DLD1 (cell line): ENCODE measurements at regions not wholly inside any gene's neighbourhood (a gene's known extent, or its start where the extent isn't known, plus 50 kb on each side); places are given as distances from the start of the nearest gene placed in this dataset.

ENCODE experiments used
- in situ Hi-C: cut with HindIII; loops from 2 replicates; pipeline ENCODE4 v1.10.0; 2017; ENCODE audit warnings: low sequenced_read_pairs

DNA sequence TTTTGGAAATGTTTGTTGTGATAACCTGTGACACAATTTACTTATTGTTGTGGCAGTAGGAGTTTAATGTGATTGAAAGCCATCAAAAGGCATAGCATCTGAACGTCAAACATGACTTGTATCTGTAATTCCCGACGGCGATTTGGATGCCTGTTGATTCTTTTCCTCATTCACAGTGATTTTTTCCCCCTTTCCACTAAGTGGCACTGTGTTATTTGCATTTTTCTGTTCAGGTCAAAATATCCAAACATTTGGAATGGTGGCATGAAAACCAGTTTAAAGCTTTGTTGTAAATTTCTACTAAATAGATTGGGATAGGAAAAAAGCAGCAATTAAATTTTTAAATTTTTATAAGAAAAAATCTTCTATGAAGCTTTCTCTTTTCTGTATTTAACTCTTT, 259.9 kb upstream of the KCNH8 start:
- in situ Hi-C loops, result loop anchor here (5.0 kb wide), 1 partner anchor 66 kb away; no protein-coding TSS in a partner anchor

DNA sequence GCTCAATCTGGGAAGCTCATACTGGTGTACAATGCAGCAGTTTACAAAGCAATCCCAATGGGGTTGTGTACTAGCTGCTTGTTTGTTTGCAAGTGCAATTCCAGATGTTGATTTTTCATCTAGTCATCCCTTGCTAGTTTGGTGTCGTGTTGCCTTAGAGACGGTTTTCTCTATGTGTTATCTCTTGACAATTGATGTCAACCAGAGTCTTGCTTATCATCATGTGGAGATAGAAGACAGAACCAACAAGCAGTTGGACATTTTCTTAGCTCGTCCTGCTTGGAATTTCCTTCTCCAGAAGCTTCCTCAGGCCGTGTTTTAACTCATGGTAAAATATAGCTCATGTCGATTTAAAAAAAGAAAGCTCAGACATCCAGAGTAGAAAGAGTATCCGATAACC, 262.0 kb upstream of the KCNH8 start:
- in situ Hi-C loops, result loop anchor here (5.0 kb wide), 1 partner anchor 64 kb away; no protein-coding TSS in a partner anchor

GRCh38 chr3:18885612-18886011, 262.7 kb upstream of the KCNH8 start:
- in situ Hi-C loops, result loop anchor here (5.0 kb wide), 1 partner anchor 63 kb away; no protein-coding TSS in a partner anchor

- in situ Hi-C loops, result no loop called here
Measured at GRCh38 chr3:18883571-18883970, 264.7 kb upstream of the KCNH8 start.

DNA sequence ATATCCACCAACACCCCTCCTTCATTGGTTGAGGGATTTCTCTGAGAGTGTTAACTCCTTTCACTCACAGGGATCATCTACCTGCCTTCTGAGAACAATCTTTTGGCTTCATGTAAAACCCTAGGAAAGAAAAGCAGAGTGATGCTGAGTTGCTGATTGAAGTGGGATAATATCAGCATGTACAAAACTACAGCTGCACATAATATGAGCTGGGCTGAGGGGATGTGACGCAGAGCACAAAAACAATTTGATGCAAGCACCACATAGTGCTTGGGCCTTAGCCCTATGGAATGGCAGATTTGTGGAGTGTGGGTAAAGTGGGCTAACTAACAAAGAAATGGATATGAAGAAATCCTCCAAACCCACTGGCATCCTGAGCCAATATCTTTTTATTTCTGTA, 267.6 kb upstream of the KCNH8 start:
- in situ Hi-C loops, result no loop called here

DNA sequence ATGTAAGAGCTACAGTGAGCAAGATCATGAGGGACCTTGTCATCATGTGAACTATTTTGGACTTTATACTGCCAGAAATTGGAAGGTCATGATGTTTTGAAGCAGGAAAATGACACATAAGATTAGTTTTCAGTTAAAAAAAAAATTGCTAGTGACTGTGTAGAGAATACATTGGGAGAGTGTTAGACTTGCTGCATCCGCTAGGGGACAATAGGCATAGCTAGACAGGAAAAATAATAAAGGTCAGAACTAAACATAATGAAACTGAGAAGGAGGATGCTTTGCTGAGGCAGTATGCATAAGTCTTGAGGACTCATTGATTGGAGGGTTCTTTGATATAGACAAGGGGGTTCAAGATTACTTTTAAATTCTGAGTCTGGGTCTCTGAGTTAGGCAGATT, 275.8 kb upstream of the KCNH8 start:
- in situ Hi-C loops, result no loop called here

DNA sequence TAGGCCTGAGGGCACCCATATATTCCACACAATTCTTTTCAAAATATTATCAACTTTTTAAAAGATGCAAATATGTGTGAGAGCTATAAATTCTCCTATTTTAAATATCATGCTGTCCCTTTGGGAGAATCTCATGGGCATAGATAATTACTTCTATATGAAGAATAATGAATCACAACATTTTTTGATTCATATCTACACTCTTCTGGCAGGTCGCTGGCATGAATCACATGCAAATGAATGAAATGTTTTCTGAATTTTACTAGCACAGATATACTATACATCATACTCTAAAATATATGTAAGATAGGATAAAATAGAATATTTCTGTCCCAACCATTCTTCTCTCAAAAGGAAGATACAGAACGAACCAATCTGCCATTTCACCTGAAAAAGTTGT, 277.7 kb upstream of the KCNH8 start:
- in situ Hi-C loops, result no loop called here

DNA sequence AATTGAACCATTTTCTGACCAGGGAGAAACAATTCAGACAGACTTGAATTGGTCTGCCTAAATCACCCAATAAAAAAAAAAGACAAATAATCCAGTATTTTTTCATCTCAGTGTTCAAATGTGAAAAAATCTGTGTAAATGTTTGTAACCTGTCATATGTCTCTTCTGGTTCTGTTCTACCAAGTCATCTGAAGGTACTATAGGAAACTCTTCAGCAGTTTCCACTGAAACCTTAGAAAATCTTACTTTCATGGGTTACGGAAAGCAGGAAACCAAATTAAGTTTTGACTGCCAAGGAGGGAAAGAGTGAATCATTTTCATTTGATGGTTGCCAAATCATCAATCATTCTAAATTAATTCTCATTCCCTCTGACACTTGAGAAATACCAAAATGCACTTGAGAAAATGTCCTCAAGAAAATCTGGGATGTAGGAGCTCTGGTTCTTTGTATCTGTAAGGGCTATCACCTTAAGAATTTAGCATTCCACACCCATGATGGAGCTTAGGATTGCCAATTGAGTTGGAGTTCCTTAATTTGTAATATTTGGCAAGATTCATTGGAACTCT, 278.2 kb upstream of the KCNH8 start:
- in situ Hi-C loops, result no loop called here

GRCh38 chr3:18868911-18869689, 279.2 kb upstream of the KCNH8 start:
- in situ Hi-C loops, result no loop called here

DNA sequence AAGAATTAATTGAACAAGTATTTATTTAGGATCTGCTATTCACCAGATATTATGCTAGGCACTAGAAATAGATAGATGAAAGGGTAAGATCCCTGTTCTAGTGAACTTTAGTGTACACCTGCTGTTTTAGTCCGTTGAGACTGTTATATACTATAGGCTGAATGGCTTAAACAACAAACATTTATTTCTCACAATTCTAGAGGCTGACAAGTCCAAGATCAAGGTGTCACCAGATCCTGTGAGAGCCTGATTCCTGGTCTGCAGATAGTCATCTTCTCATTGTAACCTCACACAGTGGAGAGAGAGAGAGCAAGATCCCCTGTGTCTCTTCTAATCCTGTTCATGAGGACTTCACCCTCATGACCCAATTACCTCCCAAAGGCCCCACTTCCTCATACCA, 281.4 kb upstream of the KCNH8 start:
- in situ Hi-C loops, result no loop called here

DNA sequence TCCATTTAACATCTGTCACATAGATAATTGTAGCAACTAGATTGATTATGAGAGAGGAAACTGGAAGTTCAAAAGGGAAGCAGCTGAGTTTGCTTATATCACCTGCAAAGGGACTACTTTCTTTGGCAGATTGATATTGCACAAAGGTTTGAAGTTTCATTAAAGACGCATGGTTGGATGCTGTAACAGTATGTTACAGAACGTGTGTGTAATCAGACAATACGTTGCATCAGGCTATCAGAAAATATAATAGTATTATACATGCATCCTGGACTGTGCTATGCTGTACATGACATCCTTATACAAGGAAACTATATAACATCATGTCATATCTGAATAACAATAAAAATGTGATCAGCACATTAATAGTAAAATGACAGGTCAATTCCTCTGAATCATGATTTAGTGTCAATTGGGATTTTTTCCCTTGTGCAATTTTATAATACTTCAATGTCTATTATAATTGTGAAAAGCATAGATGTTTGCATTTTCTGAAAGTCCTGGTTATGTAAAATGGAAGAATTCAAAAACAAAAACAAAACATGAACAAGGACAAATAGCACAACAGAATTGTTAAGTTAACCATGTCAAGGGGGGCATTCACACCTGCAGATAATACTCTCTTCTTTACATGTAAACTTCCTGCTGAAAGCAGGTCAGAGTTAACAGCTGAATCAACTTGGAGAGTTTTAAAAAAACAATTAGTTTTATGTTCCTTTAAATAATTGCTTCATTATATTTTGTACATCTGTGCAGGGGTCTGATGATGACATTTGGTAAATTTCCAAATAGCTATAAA, 283.2 kb upstream of the KCNH8 start:
- in situ Hi-C loops, result no loop called here

DNA sequence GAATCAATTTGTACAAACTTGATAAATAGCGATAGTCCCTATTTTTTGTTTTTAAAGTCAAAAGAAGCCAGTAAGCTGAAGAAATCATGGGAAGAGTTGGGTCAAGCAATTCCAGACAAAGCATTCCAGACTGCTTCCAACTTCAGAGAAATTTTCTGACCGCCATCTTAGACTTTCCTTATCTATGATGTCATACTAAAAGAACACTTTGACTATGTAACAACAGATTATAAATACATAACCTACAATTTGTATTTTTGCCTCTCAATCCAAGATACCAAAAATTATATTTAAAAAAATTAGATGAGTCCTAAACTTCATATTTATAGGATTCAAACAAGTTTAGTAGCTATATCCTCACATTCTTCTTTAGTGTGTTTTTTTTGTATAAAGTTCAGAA, 286.2 kb upstream of the KCNH8 start:
- in situ Hi-C loops, result no loop called here

GRCh38 chr3:18861137-18861536, 287.2 kb upstream of the KCNH8 start:
- in situ Hi-C loops, result no loop called here

GRCh38 chr3:18853269-18853668, 295.0 kb upstream of the KCNH8 start:
- in situ Hi-C loops, result no loop called here

- in situ Hi-C loops, result no loop called here
Measured at GRCh38 chr3:18847583-18848197, 300.6 kb upstream of the KCNH8 start.

DNA sequence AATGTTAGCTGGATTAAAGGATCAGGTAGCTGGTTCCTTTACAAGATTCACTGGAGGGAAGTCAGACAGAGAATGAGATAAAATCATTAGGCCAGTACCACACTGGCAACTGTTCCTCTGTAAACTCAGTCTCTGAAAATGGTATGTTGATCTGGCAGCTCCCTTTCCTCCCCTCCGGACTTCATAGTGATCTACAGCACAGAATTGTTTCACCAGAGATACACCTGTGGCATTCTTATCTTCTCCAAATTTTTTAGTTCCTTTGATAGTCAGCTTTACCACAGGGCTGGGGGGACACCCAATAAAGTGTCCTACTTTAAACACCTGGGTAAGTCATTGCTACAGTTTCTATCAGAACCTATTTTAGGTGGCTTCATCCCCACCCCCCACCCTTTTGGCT, 304.3 kb upstream of the KCNH8 start:
- in situ Hi-C loops, result no loop called here

DNA sequence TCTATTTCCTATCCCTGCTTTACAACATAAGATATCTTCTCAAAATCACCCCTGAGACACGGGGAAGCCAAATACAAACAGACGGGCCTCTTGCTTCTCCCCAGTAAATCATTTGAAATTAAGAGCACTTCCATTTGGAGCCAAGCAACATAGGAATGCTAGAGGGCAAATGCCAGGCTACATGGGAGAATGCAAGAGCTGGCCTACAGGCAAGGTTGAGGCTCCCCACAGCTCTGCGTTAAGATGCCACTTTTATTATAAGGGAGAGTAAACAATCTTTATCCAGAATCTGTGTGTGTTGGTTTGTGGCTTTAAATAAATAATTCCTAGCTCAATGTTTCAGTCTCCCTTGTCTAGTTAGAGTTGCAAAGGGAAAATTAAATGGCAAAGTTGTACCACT, 305.1 kb upstream of the KCNH8 start:
- in situ Hi-C loops, result no loop called here

- in situ Hi-C loops, result no loop called here
Measured at GRCh38 chr3:18841422-18842343, 306.6 kb upstream of the KCNH8 start.

DNA sequence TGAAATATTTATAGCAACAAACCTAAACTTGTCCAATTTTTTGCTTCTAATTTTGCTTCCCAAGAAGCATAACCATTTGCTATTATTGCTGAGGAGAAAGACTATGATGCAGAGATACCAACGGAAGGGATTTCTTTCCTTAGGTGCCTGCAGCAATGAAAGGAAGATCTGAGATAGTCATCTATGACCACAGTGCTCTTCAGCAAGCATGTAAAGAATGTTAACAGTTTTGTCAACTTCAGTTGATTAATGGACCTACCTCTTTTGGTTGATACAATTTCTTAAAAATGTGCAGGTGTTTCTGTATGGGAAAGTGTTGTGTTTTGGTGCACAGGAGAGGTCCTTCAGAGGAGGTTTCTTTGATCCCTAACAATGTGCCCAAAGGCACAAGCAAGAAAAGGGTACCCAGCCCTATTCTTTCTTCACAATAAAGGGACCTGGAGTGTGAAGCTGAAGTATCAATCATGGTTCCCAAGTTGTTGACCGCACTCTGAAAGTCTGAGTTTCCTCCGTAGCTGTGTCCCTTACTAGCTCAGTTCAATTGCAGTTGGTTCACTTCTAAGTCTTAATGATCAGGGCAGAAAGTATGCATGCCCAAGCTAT, 307.7 kb upstream of the KCNH8 start:
- in situ Hi-C loops, result no loop called here

DNA sequence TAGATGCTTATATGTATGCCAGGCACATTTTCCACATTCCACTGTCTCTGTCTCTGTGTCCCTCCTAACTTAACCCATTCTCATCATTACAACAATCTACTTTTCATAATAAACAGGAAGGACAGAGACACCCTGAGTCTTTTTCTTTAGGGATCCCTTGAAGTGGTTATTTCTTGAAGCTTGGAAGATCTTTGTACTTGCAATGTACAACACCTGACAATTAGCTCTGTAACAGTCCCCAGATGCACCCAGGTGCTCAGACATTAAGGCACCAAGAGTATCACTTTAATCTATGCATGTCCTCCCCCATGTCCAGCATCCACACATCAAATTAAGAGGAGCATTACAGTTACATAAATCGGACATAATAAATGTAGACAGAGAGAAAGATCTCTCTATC, 309.6 kb upstream of the KCNH8 start:
- in situ Hi-C loops, result no loop called here
